Liver (tissue), 6 donors: ENCODE measurements at regions not wholly inside any gene's neighbourhood (a gene's known extent, or its start where the extent isn't known, plus 50 kb on each side); places are given as distances from the start of the nearest gene placed in this dataset.
"Not testable (repeated sequence)": the region's sequence is repeated elsewhere in the genome, so short reads cannot be mapped to it uniquely, and the experiment has no call there.

Experiments used
- DNase-seq: peaks from one replicate; pipeline ENCODE4 v3.0.0-alpha.2; 2017; ENCODE audit warnings: low spot score
- H3K27ac ChIP-seq, 2 donors: one replicate each; pipeline ENCODE4 v1.7.0; 2013; ENCODE audit warnings: inconsistent platforms in 2 of 2, low read length in 2 of 2, control low read depth in 1 of 2, low read depth in 1 of 2, mild to moderate bottlenecking in 1 of 2
- H3K27me3 ChIP-seq, 4 donors: one replicate each; pipeline versions ENCODE4 v1.6.1 to v1.7.0; 2013; ENCODE audit warnings: low read length in 3 of 4, inconsistent platforms in 1 of 4, mild to moderate bottlenecking in 1 of 4, moderate library complexity in 1 of 4; ENCODE audit not compliant: control insufficient read depth in 4 of 4, insufficient read depth in 4 of 4
- H3K36me3 ChIP-seq, 4 donors: one replicate each; pipeline versions ENCODE4 v1.6.1 to v1.7.0; 2013; ENCODE audit warnings: low read length in 3 of 4, mild to moderate bottlenecking in 3 of 4, low read depth in 1 of 4, moderate library complexity in 1 of 4; ENCODE audit not compliant: control insufficient read depth in 4 of 4, insufficient read depth in 3 of 4
- H3K4me1 ChIP-seq, 4 donors: one replicate each; pipeline versions ENCODE4 v1.6.1 to v1.7.0; 2013; ENCODE audit warnings: low read length in 3 of 4, mild to moderate bottlenecking in 3 of 4, moderate library complexity in 1 of 4; ENCODE audit not compliant: control insufficient read depth in 4 of 4, insufficient read depth in 4 of 4
- H3K4me3 ChIP-seq, 3 donors: one replicate each; pipeline versions ENCODE4 v1.6.1 to v1.7.0; 2013; ENCODE audit warnings: low read length in 3 of 3, control low read depth in 1 of 3, low read depth in 1 of 3, mild to moderate bottlenecking in 1 of 3
- H3K9ac ChIP-seq, 2 donors: one replicate each; pipeline ENCODE4 v1.7.0; 2013; ENCODE audit warnings: low read length in 2 of 2, mild to moderate bottlenecking in 2 of 2, moderate library complexity in 2 of 2, control low read depth in 1 of 2, low read depth in 1 of 2
- H3K9me3 ChIP-seq, 4 donors: one replicate each; pipeline versions ENCODE4 v1.6.1 to v1.7.0; 2013; ENCODE audit warnings: low read length in 3 of 4; ENCODE audit not compliant: control insufficient read depth in 4 of 4
- WGBS: extraction: QIAGEN DNeasy Blood & Tissue Kit; methylation state at CpG from one replicate; pipeline ENCODE4 v1.1.7; 2013; 5-methylcytosine and 5-hydroxymethylcytosine counted together
- donor health status: healthy.
- donor health status: healthy.
- donor health status: healthy.

DNA sequence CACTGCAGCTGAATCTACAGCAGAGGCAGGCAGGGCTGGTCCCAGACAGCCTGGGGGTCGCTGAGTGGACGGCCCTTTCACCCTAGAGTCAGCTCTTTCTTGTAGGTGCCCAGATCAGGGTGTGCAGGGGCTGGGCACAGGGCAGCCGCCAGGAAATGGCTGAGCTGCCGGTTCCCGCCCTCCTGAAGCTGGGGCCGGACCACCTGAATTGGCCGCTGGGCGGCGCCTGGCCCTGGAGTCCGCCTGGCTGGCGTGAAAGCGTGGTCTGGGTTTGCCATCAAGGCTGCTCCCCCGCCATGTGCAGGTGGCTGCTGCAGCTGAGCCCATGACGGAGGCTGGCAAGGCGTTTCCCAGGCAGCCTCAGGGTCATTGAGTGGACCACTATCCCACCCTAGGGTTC is 85.7 kb downstream of the POTEM start:
- H3K4me3 ChIP-seq, H3K27ac ChIP-seq, H3K4me1 ChIP-seq, H3K27me3 ChIP-seq, DNase-seq, H3K9ac ChIP-seq, H3K9me3 ChIP-seq, H3K36me3 ChIP-seq: not testable (repeated sequence)
- no CpG with 5 or more reads among the region's 15 CpGs for WGBS

GRCh38 chr14:19053426-19054050 is 86.3 kb downstream of the POTEM start:
- not testable (repeated sequence) for H3K4me1 ChIP-seq, H3K4me3 ChIP-seq, H3K9ac ChIP-seq, DNase-seq, H3K36me3 ChIP-seq, H3K9me3 ChIP-seq, H3K27me3 ChIP-seq, H3K27ac ChIP-seq
- WGBS: no CpG with 5 or more reads among the region's 27 CpGs

GRCh38 chr14:19054108-19054721 is 87.0 kb downstream of the POTEM start:
- H3K4me1 ChIP-seq, H3K27me3 ChIP-seq, H3K9me3 ChIP-seq, H3K27ac ChIP-seq, H3K36me3 ChIP-seq, DNase-seq, H3K9ac ChIP-seq, H3K4me3 ChIP-seq: not testable (repeated sequence)
- 100% methylated on average over 3 of the region's 27 CpGs for WGBS

DNA sequence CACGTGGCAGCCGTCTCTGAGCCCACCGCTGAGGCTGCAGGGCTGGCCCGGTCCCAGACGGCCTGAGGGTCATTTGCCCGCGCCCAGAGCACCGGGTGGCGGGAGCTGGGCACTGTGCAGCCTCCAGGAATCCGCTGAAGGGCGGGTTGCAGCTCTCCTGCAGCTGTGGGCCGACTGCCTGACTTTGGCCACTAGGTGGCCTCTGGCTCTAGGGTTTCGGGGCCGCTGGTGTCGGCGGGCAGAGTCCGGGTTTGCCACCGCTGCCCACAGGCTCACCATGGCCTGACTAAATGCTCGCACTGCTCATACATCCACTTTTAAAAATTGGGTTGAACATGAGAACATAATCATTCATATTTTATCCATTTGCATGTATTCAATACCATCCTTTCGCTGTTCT is 87.7 kb downstream of the POTEM start:
- not testable (repeated sequence) for H3K9ac ChIP-seq, DNase-seq, H3K27ac ChIP-seq, H3K4me3 ChIP-seq, H3K36me3 ChIP-seq, H3K27me3 ChIP-seq, H3K4me1 ChIP-seq, H3K9me3 ChIP-seq
- WGBS: no CpG with 5 or more reads among the region's 20 CpGs

GRCh38 chr14:19059066-19059465 is 91.8 kb downstream of the POTEM start:
- not testable (repeated sequence) for H3K36me3 ChIP-seq, H3K4me3 ChIP-seq, DNase-seq, H3K27me3 ChIP-seq, H3K4me1 ChIP-seq, H3K9ac ChIP-seq, H3K9me3 ChIP-seq, H3K27ac ChIP-seq
- 25% methylated on average over 2 of the region's 2 CpGs for WGBS

DNA sequence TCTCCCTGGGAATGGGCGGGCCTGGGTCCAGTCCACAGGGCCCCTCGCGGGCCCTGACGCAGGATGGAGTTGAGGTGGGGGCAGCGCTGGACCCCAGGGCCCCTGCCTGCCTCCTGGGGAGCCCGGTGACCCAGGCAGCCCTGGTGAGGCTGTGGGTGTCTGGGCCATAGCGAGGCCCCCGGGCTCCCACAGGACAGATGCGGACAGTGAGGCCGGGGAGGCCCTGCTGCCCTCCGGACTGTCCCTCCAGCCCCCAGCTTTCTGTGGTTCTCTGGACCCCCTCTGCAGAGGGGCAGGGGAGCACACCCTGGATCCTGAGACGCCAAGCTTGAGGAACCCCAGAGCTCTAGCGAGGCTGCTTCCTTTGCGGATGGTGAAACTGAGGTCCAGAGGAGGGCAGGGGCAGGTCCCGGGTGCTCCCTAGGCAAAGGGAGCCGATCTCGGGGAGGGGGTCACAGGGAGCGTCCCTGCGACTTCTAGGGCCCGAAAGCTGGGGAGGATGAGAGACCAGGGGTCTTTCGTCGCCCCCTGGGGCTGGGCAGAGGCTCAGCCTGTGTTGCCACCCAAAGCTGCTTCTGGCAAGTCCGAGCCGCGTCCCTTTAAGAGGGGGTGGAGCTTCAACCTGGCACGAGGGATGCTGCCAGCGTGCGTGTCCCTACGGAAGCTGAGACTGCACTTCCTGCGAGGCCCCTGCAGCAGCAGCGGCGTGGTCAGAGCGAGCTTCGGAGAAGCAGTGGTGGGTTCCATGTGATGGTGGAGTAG is 94.6 kb downstream of the POTEM start:
- not testable (repeated sequence) for DNase-seq, H3K9me3 ChIP-seq, H3K4me3 ChIP-seq, H3K27ac ChIP-seq, H3K36me3 ChIP-seq, H3K4me1 ChIP-seq, H3K9ac ChIP-seq, H3K27me3 ChIP-seq
- WGBS: no CpG with 5 or more reads among the region's 34 CpGs

GRCh38 chr14:19068957-19069356 is 101.7 kb downstream of the POTEM start:
- DNase-seq, H3K27ac ChIP-seq, H3K27me3 ChIP-seq, H3K36me3 ChIP-seq, H3K9ac ChIP-seq, H3K9me3 ChIP-seq, H3K4me3 ChIP-seq, H3K4me1 ChIP-seq: not testable (repeated sequence)
- WGBS: no CpG with 5 or more reads among the region's 3 CpGs

DNA sequence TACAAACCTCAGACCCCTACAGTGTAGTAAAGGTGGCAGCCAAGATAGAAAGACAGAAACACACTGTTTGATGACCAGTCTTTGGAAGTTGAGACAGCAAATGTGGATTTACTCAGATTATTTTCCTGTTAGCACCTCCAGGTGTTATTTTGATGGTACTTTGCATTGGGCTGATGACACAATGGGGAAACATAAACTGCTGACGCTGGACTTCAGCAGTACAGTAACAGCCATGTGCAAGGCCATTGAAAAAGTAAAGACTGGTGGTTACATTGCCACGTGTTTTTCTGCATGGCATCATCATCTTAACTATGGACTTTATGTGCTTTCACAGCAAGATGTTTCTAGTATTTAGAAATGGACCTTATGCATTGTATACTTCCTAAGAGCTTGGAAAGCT is 105.3 kb downstream of the POTEM start:
- H3K9ac ChIP-seq, H3K36me3 ChIP-seq, H3K4me3 ChIP-seq, DNase-seq, H3K4me1 ChIP-seq, H3K9me3 ChIP-seq, H3K27me3 ChIP-seq, H3K27ac ChIP-seq: not testable (repeated sequence)
- WGBS: no CpG with 5 or more reads among the region's 2 CpGs
